ENCODE measurements at regions not wholly inside any gene's neighbourhood (a gene's known extent, or its start where the extent isn't known, plus 50 kb on each side); places are given as distances from the start of the nearest gene placed in this dataset.
A peak's percentile ranks its signal among the peaks of the same experiment; 100 is the strongest.

GRCh38 chr13:44218501-44219240, 155.0 kb upstream of the SERP2 start:
- peak; percentile 87 for ATAC-seq
- Histone ChIP-seq H3K9me3 (no peaks in the 10 kb centered on the region), H3K36me3 (no peaks in the 10 kb centered on the region), H3K4me1 (peaks cover 16 to 60% (median 24%) of the 10 kb centered on the region in 3 donors), H3K4me3 (no peak overlapping the region), H3K27ac (peak overlapping the region; percentile 67 to 88 (median 84)), H3K27me3 (no peaks in the 10 kb centered on the region)
- TF ChIP-seq POLR2AphosphoS5 (IDR thresholded peaks at IDR 0.05) (peak; percentile 80), CTCF (IDR thresholded peaks at IDR 0.05) (no peak)
- 29 to 43% methylated on average over 5 to 8 of the region's 10 CpGs for WGBS, 2 donors (ENCODE audit: low coverage in 1 of 2)

GRCh38 chr13:44219577-44220548, 153.8 kb upstream of the SERP2 start:
- Histone ChIP-seq H3K9me3 (no peaks in the 10 kb centered on the region), H3K27ac (peak overlapping the region; percentile 67 to 88 (median 84)), H3K4me3 (no peak overlapping the region), H3K36me3 (no peaks in the 10 kb centered on the region), H3K27me3 (no peaks in the 10 kb centered on the region), H3K4me1 (peaks cover 24 to 71% (median 30%) of the 10 kb centered on the region in 3 donors)
- no peak for ATAC-seq
- peak; percentile 80 for TF ChIP-seq POLR2AphosphoS5 (IDR thresholded peaks at IDR 0.05)
- no peak for TF ChIP-seq EP300 (IDR thresholded peaks at IDR 0.05)
- no peak for TF ChIP-seq POLR2A (IDR thresholded peaks at IDR 0.05)
- TF ChIP-seq CTCF (IDR thresholded peaks at IDR 0.05) = no peak
- 54 to 64% methylated on average over 12 to 13 of the region's 13 CpGs for WGBS, 2 donors (ENCODE audit: low coverage in 1 of 2)

- H3K27ac ChIP-seq = peak overlapping the region; percentile 25 to 88 (median 84)
- no peaks in the 10 kb centered on the region for H3K36me3 ChIP-seq
- ATAC-seq = no peak
- no peaks in the 10 kb centered on the region for H3K27me3 ChIP-seq
- H3K4me3 ChIP-seq = no peak overlapping the region
- H3K4me1 ChIP-seq = peaks cover 30 to 82% (median 30%) of the 10 kb centered on the region in 3 donors
- 58 to 60% methylated on average over 3 of the region's 3 CpGs for WGBS, 2 donors (ENCODE audit: low coverage in 1 of 2)
- no peak for TF ChIP-seq CTCF (IDR thresholded peaks at IDR 0.05)
- no peak for TF ChIP-seq POLR2AphosphoS5 (IDR thresholded peaks at IDR 0.05)
- TF ChIP-seq POLR2A (IDR thresholded peaks at IDR 0.05) = no peak
- no peak for TF ChIP-seq EP300 (IDR thresholded peaks at IDR 0.05)
- no peaks in the 10 kb centered on the region for H3K9me3 ChIP-seq
Observed at GRCh38 chr13:44220948-44221347, 152.7 kb upstream of the SERP2 start.

- H3K9me3 ChIP-seq = no peaks in the 10 kb centered on the region
- peaks cover 30 to 86% (median 30%) of the 10 kb centered on the region in 3 donors for H3K4me1 ChIP-seq
- no peak for TF ChIP-seq CTCF (IDR thresholded peaks at IDR 0.05)
- TF ChIP-seq EP300 (IDR thresholded peaks at IDR 0.05) = no peak
- no peak for TF ChIP-seq POLR2AphosphoS5 (IDR thresholded peaks at IDR 0.05)
- TF ChIP-seq POLR2A (IDR thresholded peaks at IDR 0.05) = no peak
- WGBS, 2 donors (ENCODE audit: low coverage in 1 of 2) = 26 to 56% methylated on average over 3 to 4 of the region's 4 CpGs
- ATAC-seq = no peak
- H3K4me3 ChIP-seq = no peak overlapping the region
- peak overlapping the region; percentile 25 to 88 (median 84) for H3K27ac ChIP-seq
- no peaks in the 10 kb centered on the region for H3K36me3 ChIP-seq
- H3K27me3 ChIP-seq = no peaks in the 10 kb centered on the region
Observed at GRCh38 chr13:44221657-44222056, 152.0 kb upstream of the SERP2 start.
